ENCODE measurements at regions not wholly inside any gene's neighbourhood (a gene's known extent, or its start where the extent isn't known, plus 50 kb on each side); places are given as distances from the start of the nearest gene placed in this dataset.

DNA sequence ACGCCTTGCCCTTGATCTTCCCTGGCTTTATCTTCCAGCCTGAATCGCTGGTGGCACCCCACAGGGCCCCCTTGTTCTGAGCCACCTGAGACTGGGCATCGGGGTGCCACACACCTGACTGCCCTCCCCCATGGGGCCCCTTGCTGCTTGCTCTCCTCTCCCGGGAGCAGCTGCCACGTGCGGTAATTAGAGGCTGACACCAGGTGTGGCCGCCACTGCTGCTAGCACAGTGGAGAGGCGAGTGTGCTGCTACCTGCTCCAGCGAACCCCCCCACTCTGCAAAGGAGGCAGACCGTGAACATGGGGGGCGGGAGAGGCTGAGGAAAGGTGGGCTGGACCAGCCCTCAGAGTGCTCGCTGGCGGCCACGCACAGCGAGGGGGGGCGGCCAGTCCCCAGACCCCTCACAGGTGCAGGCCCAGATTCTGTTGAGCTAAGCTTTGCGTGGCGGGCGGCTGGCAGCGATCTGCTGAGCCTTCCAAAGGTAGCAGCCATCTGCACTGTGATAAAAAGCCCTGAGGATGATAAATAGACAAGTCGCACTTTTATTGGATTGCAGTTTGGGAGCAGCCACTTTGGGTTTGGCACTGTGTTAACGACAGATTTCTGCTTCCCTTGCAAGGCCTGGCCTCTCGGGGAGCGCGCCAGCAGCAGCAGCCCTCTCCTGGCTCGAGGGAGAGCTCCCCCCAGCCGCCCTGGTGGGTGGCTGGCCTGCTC is 167.9 kb upstream of the GSE1 start:
- H3K9me3 Mint-ChIP-seq (ENCODE audit: unreplicated experiment), result no peaks in the 10 kb centered on the region
- no peak overlapping the region for H3K4me3 ChIP-seq (ENCODE audit: insufficient read depth, low read depth, low read length)
- FAIRE-seq (no peak), DNase-seq (ENCODE audit: low read depth) (no peak)
- no peaks in the 10 kb centered on the region for H3K36me3 ChIP-seq (ENCODE audit: insufficient read depth, low read length)
- no peak overlapping the region for H3K27ac ChIP-seq (ENCODE audit: low read depth, low read length)
- H3K4me1 ChIP-seq (ENCODE audit: insufficient read depth, low read length), result no peaks in the 10 kb centered on the region
- H4K20me1 ChIP-seq (ENCODE audit: insufficient read depth, low read length), result peaks cover 71% of the 10 kb centered on the region
- no peak overlapping the region for H3K9ac ChIP-seq (ENCODE audit: low read length)
- H3K27me3 ChIP-seq (ENCODE audit: insufficient read depth, low read length), result no peaks in the 10 kb centered on the region
- no peaks in the 10 kb centered on the region for H3K9me3 ChIP-seq (ENCODE audit: insufficient read depth, low read depth, low read length)
- peaks cover 7% of the 10 kb centered on the region for H3K36me3 Mint-ChIP-seq (ENCODE audit: low read depth, unreplicated experiment)
- H2AFZ ChIP-seq (ENCODE audit: low read depth, low read length), result no peak overlapping the region
- H3K4me2 ChIP-seq (ENCODE audit: low read length), result no peak overlapping the region
- H3K79me2 ChIP-seq (ENCODE audit: insufficient read depth, low read length), result no peaks in the 10 kb centered on the region
- no peak overlapping the region for H3K27ac Mint-ChIP-seq (ENCODE audit: unreplicated experiment)
- TF ChIP-seq, protein P1, sequence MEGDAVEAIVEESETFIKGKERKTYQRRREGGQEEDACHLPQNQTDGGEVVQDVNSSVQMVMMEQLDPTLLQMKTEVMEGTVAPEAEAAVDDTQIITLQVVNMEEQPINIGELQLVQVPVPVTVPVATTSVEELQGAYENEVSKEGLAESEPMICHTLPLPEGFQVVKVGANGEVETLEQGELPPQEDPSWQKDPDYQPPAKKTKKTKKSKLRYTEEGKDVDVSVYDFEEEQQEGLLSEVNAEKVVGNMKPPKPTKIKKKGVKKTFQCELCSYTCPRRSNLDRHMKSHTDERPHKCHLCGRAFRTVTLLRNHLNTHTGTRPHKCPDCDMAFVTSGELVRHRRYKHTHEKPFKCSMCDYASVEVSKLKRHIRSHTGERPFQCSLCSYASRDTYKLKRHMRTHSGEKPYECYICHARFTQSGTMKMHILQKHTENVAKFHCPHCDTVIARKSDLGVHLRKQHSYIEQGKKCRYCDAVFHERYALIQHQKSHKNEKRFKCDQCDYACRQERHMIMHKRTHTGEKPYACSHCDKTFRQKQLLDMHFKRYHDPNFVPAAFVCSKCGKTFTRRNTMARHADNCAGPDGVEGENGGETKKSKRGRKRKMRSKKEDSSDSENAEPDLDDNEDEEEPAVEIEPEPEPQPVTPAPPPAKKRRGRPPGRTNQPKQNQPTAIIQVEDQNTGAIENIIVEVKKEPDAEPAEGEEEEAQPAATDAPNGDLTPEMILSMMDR (IDR thresholded peaks at IDR 0.05; ENCODE audit: insufficient read depth, low read depth, low read length), result no peak
- no peak for TF ChIP-seq EZH2 (IDR thresholded peaks at IDR 0.05; ENCODE audit: insufficient read depth, low read length)
- no peak overlapping the region for H3K4me3 Mint-ChIP-seq (ENCODE audit: unreplicated experiment)
- peaks cover 41% of the 10 kb centered on the region for H3K27me3 Mint-ChIP-seq (ENCODE audit: low read depth, unreplicated experiment)
- no peaks in the 10 kb centered on the region for H3K4me1 Mint-ChIP-seq (ENCODE audit: low read depth, unreplicated experiment)

DNA sequence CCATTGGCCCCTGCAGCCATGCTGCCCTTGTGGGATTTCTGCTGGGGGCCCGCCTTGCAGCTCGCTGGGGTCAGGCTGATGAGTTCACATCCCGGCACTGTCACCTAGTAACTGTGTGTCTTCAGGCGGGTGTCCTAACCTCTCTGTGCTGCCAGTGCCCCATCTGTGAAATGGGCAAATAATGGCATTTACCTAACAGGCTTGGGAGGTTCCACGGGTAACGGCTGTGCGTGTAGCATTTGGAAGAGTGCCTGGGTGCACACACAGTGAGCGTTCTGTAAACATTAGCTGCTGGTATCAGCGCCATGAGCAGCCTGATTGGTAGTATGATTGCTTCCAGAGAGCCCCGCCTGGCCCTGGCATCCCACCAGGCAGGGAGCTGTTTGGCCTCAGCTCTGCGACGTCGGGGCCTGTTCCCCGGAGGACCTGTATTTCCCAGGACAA is 167.3 kb upstream of the GSE1 start:
- Histone ChIP-seq H3K27ac (ENCODE audit: low read depth, low read length) (no peak overlapping the region), H3K4me3 (ENCODE audit: insufficient read depth, low read depth, low read length) (no peak overlapping the region), H3K27me3 (ENCODE audit: insufficient read depth, low read length) (no peaks in the 10 kb centered on the region), H3K36me3 (ENCODE audit: insufficient read depth, low read length) (no peaks in the 10 kb centered on the region), H3K4me2 (ENCODE audit: low read length) (no peak overlapping the region), H3K9me3 (ENCODE audit: insufficient read depth, low read depth, low read length) (no peaks in the 10 kb centered on the region), H3K4me1 (ENCODE audit: insufficient read depth, low read length) (no peaks in the 10 kb centered on the region), H3K9ac (ENCODE audit: low read length) (no peak overlapping the region), H2AFZ (ENCODE audit: low read depth, low read length) (no peak overlapping the region), H3K79me2 (ENCODE audit: insufficient read depth, low read length) (no peaks in the 10 kb centered on the region), H4K20me1 (ENCODE audit: insufficient read depth, low read length) (peaks cover 71% of the 10 kb centered on the region)
- H3K27ac Mint-ChIP-seq (ENCODE audit: unreplicated experiment), result no peak overlapping the region
- FAIRE-seq (no peak), DNase-seq (ENCODE audit: low read depth) (no peak)
- TF ChIP-seq, protein P1 (IDR thresholded peaks at IDR 0.05; ENCODE audit: insufficient read depth, low read depth, low read length), result no peak
- TF ChIP-seq EZH2 (IDR thresholded peaks at IDR 0.05; ENCODE audit: insufficient read depth, low read length), result no peak
- H3K4me3 Mint-ChIP-seq (ENCODE audit: unreplicated experiment), result no peak overlapping the region
- no peaks in the 10 kb centered on the region for H3K4me1 Mint-ChIP-seq (ENCODE audit: low read depth, unreplicated experiment)
- peaks cover 7% of the 10 kb centered on the region for H3K36me3 Mint-ChIP-seq (ENCODE audit: low read depth, unreplicated experiment)
- H3K27me3 Mint-ChIP-seq (ENCODE audit: low read depth, unreplicated experiment), result peaks cover 41% of the 10 kb centered on the region
- H3K9me3 Mint-ChIP-seq (ENCODE audit: unreplicated experiment), result no peaks in the 10 kb centered on the region
